Peyer's patch (tissue), 4 donors: ENCODE measurements at regions not wholly inside any gene's neighbourhood (a gene's known extent, or its start where the extent isn't known, plus 50 kb on each side); places are given as distances from the start of the nearest gene placed in this dataset.

Experiments used
- POLR2A ChIP-seq, 2 donors: fragments of 450-650 bp; IDR thresholded peaks; one replicate each; pipeline ENCODE4 v1.5.1; 2017; ENCODE audit warnings: antibody characterized with exemption in 2 of 2, mild to moderate bottlenecking in 2 of 2, moderate library complexity in 2 of 2
- TF ChIP-seq, protein P1 (sequence below), 6 experiments: fragments of 450-650 bp in 4 of 6; fragments of 200-600 bp in 2 of 6; sonication (generic) in 1 of 6; IDR thresholded peaks; one replicate each; pipeline ENCODE4 v1.5.1; 2017 to 2019; ENCODE audit warnings: antibody characterized with exemption in 6 of 6, mild to moderate bottlenecking in 3 of 6, moderate library complexity in 1 of 6

DNA sequence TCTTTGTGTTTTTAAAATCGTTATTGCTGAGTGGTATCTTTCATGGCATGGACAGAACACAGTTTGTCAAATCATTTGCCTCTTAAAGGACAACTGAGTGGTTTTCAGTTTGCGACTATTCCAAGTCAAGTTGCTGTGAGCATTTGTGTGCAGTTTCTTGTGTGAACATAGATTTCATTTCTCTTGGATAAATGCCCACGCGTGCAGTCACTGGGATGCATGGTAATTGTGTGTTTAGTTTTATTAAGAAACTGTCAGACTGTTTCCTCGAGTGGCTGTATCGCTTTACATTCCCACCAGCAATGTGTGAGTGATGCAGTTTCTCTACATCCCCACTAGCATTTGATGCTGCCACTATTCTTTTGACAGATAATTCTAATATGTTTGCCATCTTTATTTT is 154.0 kb upstream of the ARL4C start:
- no peak for TF ChIP-seq POLR2A (IDR thresholded peaks at IDR 0.05)
- TF ChIP-seq, protein P1, sequence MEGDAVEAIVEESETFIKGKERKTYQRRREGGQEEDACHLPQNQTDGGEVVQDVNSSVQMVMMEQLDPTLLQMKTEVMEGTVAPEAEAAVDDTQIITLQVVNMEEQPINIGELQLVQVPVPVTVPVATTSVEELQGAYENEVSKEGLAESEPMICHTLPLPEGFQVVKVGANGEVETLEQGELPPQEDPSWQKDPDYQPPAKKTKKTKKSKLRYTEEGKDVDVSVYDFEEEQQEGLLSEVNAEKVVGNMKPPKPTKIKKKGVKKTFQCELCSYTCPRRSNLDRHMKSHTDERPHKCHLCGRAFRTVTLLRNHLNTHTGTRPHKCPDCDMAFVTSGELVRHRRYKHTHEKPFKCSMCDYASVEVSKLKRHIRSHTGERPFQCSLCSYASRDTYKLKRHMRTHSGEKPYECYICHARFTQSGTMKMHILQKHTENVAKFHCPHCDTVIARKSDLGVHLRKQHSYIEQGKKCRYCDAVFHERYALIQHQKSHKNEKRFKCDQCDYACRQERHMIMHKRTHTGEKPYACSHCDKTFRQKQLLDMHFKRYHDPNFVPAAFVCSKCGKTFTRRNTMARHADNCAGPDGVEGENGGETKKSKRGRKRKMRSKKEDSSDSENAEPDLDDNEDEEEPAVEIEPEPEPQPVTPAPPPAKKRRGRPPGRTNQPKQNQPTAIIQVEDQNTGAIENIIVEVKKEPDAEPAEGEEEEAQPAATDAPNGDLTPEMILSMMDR (IDR thresholded peaks at IDR 0.05) = no peak
